Left renal pelvis (tissue), 4 donors: ENCODE measurements at regions not wholly inside any gene's neighbourhood (a gene's known extent, or its start where the extent isn't known, plus 50 kb on each side); places are given as distances from the start of the nearest gene placed in this dataset.
"Not testable (repeated sequence)": the region's sequence is repeated elsewhere in the genome, so short reads cannot be mapped to it uniquely, and the experiment has no call there.

Experiments used
- DNase-seq, 4 donors: peaks; one replicate each; pipeline ENCODE4 v3.0.0-alpha.2; 2013; ENCODE audit warnings: low read depth in 4 of 4, low spot score in 3 of 4

DNA sequence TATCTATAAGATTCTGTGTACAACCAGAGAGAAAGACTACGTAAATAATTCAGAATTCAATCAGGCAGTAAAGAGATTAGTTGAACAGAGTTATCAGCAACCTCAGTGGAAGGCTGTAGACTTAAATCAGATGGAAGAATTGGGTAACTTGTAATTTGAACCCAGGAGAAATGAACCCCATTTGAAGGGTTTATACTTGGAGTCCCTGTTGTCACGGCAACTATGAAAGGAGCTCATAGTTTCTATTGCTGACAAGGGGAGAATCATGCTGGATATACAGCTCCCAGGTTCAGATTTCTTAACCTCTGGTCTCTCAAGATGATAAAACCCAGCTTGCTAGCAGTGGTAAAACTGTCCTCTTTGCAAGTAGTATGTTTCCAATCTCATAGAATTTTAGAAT lies 54.4 kb upstream of the BMP4 start:
- peak in 2 of 4 donors; percentile 22 to 32 for DNase-seq

DNA sequence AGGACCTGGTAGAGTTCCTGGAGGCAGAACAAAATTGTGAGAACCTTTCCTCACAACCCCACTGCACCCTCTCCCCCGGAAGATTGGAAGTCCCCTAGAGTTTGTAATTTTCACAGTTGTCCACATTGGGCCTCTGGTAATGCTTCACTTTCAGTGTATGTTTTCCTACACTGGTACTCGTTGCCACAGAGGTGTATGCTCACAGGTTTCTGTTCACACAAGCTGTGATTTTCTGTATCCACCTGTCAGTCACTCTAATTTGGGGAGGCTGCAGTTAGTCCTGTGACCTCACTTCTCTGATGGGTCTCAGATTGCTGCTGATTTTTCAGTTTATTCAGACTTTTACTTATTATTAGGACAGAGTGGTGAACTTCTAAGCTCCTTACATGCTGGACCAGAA lies 66.4 kb upstream of the BMP4 start:
- no peak for DNase-seq

DNA sequence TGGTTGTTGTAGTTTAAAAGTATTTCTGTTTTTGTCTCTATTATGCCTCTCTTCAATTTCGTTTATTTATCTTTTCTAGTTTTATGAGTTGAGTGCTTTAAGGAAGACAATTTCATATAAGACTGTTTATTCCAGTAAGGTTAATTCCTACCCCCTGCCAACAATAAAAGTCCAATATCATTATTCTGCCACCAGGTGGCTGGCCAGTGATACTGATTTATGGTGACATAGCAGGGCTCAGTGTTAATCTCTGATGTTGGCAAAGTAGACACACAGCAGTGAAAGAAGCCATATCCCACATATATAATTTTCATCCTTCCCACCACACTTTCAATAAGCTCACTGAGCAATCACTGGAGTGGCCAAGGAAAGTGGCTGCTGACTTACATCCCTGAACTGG lies 69.0 kb upstream of the BMP4 start:
- no peak for DNase-seq

DNA sequence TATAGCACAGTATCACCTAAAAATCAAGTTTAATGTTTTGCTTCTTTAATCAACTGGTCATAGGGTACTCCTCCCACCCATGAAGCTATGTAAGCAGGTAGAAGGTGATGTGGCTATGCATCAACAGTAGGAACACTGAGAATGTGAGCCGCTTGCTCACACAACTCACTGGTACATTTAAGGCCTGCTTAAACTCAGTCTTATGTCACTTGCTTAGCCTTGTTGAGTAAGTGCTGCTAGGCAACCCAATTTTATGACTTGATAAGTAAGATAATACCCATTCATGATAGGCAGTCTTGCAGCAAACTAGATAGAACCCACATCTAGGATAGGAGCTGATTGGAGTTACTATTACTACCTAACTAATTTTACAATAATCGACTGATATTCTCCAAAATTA lies 70.0 kb upstream of the BMP4 start:
- no peak for DNase-seq

DNA sequence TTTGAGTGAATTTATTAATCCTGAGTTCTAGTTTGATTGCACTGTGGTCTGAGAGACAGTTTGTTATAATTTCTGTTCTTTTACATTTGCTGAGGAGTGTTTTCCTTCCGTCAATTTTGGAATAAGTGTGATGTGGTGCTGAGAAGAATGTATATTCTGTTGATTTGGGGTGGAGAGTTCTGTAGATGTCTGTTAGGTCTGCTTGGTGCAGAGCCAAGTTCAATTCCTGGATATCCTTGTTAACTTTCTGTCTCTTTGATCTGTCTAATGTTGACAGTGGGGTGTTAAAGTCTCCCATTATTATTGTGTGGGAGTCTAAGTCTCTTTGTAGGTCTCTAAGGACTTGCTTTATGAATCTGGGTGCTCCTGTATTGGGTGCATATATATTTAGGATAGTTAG lies 74.4 kb upstream of the BMP4 start:
- DNase-seq = not testable (repeated sequence)

DNA sequence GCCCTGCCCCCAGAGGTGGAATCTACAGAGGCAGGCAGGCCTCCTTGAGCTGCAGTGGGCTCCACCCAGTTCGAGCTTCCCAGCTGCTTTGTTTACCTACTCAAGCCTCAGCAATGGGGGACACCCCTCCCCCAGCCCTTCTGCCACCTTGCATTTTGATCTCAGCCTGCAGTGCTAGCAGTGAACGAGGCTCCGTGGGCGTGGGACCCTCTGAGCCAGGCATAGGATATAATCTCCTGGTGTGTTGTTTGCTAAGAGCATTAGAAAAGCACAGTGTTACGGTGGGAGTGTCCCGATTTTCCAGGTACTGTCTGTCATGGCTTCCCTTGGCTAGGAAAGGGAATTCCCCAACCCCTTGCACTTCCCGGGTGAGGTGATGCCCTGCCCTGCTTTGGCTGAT lies 76.7 kb upstream of the BMP4 start:
- not testable (repeated sequence) for DNase-seq

DNA sequence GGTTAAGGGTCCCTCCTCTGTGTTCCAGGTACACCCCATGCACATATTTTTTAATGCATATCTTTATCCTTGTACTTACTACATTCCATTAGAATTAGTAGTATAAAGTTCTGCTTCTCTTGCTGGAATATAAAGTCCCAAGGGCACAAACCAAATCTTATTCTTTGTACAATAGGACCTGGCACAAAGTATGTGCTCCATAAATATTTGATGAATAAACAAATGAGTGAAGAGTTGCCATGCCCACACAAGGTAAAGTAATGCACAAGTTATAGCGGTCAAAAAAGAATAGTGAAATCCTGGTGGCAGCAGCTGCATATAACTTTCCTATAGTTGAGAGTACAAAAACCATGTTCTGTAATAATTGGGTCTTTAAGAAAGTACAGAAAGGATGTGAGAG lies 82.1 kb upstream of the BMP4 start:
- DNase-seq = no peak

DNA sequence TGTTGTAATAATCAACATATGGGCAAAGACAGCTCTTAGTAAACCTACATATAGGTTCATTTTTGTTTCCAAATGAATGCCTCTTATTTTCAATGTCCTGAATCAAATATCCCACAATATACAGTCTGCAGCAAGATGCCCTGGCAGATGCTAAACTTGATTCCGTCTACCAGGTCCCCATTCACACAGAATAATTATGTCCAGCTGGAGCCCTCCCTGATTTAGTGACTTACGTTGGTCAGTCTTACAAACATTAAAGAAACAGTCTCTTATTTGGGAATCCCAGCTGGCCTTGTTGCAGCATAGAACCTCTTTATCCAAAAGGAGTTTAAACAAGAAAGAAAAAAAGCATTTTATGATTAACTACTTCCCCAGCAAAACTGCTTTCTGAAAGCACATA lies 82.7 kb upstream of the BMP4 start:
- DNase-seq = no peak

DNA sequence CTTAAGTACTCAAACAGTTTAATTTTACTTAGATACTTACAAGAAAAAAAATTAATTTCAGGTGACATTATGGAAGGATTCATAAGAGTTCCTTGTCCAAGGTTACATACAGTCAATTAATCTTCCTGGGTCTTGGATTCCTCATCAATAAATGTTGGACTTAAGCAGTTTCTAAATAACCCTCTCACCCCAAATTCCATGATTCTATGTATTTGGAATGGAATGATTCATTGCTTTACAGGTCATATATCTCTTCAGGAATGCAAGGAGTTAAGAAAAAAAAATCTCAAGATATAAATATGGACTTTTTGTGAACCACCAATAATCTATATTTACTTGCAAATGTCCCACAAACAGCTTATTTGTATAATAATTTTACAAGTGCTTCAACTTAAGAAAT lies 84.2 kb upstream of the BMP4 start:
- DNase-seq = no peak

DNA sequence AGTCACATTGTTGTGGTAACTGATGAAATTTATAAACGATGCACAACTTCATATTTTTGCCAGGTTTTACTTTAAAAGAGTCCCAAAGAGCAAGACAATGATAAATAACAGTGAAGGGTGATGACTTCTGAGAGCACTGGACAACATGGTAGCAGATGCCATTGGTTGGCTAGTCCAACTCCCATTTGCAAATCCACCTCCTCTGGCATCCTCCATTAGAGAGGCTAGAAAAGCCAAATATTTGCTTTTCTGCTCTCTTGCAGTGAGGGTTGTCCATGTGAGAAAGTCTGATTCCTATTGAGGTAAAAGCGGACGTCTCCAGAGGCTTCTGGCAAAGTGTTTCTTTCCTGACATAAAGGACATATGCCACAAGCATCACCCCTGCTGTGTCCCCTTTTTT lies 89.6 kb upstream of the BMP4 start:
- no peak for DNase-seq

DNA sequence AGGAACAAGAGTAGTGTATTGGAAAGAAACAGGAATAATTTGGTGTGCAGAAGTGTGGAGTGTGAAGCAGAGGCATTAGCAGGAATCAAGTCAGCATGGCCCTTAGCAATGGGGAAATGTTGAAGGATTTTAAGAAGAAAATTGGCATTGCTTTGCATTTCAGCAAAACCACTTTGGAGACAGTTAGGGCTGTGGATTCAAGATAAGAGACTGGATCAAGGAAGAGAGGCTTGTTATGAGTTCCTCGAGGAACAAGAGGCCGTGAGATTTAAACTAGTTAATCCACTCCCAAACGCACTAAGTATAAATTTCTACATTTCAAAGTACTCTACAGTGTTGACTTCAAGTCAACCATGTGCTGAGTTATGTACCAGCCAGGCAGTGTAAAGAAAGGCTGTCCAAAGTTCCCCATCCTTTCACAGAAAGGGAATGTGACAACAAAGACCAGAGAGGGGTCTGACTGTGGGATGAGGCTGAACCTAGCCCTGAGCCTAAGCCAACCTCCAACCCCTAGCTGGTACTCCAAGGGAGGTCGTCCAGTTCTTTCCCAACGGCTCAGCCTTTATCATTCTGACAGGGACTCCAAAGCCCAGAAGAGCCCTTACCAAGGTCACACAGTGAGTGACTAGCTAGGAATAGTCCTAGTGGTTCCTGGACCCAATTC lies 91.2 kb upstream of the BMP4 start:
- no peak for DNase-seq

DNA sequence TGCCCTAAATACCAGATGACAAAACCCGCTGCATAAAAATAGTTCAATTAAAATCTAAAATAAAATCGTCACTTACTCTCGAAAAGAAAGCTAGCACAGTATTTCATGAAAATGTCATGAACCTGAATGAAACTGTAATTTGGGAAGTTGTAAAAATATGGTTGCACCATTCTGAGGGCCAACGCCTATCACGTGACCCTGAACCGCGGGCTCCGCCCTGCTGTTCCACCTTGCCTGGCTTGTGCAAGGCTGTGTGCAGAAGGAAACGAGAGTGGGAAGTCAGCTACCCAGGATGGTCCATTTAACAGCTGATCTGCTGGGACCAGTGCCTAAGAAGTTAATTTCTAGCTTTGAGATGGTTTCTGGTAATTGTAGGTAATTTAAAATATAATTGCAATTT lies 91.7 kb upstream of the BMP4 start:
- no peak for DNase-seq

DNA sequence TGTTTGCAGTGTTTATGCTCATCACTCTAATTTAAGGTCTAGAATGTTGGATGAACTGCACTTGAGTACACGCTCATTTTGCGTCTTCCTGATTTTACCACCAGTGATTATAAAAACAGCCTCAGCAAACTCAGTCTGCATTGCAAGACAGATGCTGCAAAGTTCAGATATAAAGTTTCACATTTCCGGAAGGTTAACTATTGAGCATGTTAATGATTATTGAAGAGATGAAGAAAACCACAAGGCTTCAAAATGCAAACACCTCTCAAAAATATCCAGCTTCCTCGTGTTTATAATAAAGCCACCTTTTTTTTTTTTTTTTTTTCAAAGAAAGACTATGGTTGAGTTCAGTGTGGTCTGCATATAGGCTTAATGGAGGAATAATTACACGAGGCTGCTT lies 92.1 kb upstream of the BMP4 start:
- no peak for DNase-seq

DNA sequence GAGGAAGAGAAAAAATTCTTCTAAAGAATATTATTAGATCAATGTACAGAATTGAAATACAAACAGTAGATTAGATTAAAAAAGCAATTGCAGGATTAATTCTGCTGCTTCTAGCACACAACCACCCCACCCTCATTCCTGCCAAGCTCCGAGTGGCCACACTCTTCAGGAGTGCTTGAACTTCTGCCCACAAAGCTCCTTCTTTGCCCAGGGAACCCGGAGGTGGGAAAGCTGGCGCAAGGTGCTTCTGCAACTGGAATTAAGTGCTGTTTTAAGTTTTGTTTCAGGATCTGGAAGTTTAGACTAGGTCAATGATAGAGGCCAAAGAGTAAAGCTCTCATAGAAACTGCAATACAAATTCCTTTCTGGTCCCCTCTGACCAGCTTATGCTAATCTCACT lies 94.1 kb upstream of the BMP4 start:
- no peak for DNase-seq

DNA sequence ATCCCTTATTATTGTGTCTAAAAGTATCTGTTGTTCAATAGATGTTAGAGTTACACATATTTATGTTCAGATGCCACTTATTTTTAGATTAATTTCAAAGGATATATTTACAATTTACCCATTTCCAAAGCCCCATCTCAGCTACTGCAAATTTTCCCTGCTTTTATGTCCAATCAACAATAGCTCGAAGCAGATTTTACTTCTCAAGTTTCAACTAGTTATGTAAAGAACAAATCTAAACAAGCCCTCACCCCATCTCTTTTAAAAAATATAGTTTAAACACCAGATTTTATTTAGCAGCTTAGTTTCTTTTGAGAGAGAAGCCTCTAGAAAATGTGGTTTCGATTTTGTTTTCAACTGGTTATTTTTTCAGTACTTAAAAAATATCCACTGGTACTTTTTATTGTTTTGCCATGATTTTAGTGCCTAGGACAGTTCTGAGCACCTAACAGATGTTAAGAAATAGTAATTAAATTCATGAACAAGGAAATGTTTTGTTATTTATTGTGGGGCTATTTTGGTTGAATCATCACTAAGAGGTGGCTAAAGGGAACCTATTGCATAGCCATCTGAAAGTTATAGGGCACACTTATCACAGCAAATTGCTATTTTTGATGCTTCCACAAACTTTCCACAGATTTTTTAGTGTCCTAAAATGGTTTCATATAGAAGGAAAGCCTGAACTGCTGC lies 96.2 kb upstream of the BMP4 start:
- no peak for DNase-seq

DNA sequence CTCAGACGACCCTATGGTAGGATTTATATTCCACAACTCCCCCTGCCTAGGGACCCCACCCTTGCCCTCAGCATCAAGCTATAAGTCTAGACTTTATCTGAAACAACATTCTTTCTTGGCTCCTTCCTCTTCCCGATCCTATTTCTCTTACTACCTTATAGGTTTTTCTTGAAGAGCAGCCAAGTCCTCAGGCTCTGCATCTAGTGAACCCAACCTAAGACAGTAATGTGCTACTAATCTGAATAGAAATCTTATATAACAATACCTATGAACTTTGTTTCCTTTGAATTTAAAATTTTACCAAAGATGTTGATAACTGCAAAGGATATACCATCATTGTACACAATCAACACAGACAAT lies 96.7 kb upstream of the BMP4 start:
- no peak for DNase-seq

DNA sequence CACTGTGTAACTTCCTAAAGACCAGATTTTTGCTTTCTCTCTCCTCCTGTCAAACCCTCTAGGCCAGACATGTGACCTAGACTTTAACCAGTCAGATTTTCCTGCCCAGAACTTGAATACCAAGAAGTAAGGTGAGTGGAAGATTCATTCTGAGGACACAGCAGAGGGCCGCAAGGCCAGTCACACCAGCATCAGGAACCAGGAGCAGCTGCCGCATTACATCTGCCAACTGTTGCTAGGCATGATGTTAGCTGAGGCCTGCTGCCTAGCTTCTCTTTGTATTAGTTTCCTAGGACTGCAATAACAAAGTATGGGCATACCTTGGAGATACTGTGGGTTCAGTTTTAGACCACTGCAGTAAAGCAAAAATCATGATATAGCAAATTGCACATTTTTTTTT lies 101.9 kb upstream of the BMP4 start:
- no peak for DNase-seq

DNA sequence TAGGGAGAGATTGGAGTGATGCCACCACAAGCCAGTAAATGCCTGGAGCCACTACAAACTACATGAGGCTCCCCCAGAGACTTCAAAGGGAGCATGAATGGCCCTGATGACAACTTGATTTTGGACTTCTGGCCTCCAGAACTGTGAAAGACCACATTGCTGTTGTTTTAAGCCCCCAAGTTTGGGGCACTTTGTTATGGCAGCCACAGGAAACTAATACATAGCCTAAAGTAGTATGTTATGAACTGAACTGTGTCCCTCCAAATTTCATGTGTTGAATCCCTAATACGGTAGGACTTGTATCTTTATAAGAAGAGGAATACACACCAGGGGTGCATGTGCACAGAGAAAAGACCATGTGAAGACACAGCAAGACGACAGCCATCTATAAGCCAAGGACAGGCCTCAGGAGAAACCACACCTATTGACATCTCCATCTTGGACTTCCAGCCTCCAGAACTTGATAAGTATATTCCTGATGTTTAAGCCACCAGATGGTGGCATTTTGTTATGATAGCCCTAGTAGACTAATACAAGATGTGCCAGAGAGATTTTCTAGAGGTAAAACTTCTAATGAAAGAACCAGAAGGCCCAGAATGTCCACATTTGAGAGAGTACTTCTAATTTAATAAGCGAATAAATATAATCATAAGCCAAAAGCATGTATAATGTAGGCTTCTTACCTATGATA lies 127.1 kb upstream of the BMP4 start:
- no peak for DNase-seq

DNA sequence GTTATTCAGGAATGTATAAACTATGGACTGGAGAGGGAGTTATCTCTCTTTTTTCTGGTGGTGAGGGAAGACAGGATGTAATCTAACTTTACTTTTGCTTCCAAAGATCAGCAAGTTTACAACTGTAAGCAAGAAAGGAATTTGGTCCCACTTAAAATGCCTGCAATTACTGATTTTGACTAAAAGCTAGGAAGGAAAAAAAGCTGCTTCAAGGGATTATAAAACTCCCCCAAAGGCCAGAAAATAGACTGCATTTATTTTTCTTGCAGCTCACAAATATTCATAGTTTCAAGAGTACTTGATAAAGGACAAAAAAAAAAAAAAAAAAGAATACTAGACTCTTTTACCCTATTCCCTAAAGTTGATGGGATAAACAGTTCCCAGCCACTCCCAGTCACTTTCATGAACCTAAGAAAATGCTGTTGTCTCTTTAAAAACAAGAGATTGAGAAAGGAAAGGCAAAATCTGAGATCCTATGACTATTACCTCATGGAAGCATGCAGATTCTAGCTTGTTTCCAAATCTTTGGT lies 128.7 kb upstream of the BMP4 start:
- no peak for DNase-seq

DNA sequence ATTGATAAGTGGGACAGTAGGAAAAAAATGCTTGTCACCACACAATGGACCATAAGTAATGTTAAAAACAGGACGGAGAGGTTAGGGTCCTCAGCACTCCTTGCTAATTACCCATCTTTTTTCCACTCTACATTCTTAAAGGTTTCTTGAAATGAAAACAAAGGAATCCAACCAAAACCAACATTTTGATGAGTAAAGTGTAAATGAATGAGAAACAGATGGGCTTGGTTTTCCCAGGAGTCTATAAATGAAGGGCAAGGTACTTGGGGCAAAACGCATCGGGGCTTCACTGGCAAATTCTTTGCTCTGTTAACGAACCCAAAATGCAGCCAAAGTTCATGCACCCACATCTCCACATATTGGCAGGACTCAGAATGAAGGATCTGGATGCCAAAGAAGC lies 129.2 kb upstream of the BMP4 start:
- DNase-seq = no peak

DNA sequence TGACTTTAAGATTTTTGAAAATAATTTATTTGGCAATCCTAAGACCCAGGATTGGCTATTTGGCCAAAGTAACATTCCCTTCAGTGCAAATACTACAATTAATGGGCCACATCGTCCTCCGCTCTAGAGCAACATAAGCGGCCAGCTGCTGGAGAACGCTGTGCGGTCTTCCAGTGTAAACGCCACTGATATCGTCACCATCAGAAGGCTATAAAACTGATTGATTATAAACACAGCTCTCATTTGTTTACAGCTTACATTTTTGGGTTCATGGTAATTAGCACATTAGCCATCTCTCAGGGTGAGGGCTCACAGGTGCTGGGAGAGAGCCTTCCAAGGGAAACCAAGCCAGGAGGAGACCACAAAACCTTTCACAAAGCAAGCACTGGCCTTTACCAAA lies 130.1 kb upstream of the BMP4 start:
- peak in 2 of 4 donors; percentile 35 to 51 for DNase-seq

DNA sequence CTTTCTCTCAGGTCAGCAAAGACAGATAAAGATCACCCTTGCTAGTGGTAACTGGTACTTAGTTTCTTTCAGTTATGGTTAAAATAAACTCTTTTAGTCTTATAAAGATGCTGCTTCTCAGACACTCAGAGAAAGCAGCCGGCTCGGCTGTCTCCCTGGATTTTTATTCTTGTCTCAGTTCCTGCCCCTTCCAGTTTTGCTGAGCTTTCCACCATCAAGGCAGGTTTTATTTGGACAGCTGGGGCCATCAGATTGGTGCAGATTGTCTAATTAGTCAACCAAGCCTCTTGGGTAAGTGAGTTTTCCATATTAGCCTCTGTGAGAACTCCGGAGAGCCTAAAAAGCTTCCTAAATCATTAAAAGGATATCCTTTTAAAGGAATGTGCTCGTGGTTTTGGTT lies 130.8 kb upstream of the BMP4 start:
- no peak for DNase-seq
